Fibroblast of mammary gland (primary cell): ENCODE measurements at regions not wholly inside any gene's neighbourhood (a gene's known extent, or its start where the extent isn't known, plus 50 kb on each side); places are given as distances from the start of the nearest gene placed in this dataset.

Experiments used
- DNase-seq: peaks from one replicate; pipeline ENCODE4 v3.0.0-alpha.2; 2010; ENCODE audit warnings: low read depth
- H3K4me3 ChIP-seq: 2 replicates; pipeline ENCODE4 v1.5.1; 2011; ENCODE audit warnings: low read depth, mild to moderate bottlenecking, low read length, moderate library complexity; ENCODE audit not compliant: control insufficient read depth
- TF ChIP-seq, protein P1 (sequence below): conservative IDR thresholded peaks from 2 replicates; pipeline ENCODE4 v1.5.1; 2011; ENCODE audit warnings: low read depth, low read length, inconsistent platforms; ENCODE audit not compliant: control insufficient read depth, insufficient read depth

DNA sequence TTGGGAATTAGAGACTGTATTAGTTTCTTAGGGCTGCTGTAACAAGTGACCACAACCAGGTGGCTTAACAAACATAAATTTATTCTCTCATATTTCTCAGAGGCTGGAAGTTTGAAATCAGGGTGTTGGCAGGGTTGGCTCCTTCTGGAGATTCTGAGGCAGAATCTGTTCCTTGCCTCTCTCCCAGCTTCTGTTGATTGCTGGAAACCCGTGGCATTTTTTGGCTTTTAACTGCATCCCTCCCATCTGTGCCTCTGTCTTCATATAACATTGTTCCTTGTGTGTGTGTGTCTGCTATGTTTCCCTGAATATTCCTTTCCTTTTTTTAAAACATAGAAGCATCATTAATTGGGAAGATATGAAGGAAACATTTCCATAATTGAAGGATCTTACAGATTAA is 448.1 kb upstream of the DCC start:
- H3K4me3 ChIP-seq = no peak overlapping the region
- no peak for DNase-seq
- TF ChIP-seq, protein P1, sequence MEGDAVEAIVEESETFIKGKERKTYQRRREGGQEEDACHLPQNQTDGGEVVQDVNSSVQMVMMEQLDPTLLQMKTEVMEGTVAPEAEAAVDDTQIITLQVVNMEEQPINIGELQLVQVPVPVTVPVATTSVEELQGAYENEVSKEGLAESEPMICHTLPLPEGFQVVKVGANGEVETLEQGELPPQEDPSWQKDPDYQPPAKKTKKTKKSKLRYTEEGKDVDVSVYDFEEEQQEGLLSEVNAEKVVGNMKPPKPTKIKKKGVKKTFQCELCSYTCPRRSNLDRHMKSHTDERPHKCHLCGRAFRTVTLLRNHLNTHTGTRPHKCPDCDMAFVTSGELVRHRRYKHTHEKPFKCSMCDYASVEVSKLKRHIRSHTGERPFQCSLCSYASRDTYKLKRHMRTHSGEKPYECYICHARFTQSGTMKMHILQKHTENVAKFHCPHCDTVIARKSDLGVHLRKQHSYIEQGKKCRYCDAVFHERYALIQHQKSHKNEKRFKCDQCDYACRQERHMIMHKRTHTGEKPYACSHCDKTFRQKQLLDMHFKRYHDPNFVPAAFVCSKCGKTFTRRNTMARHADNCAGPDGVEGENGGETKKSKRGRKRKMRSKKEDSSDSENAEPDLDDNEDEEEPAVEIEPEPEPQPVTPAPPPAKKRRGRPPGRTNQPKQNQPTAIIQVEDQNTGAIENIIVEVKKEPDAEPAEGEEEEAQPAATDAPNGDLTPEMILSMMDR = no peak

DNA sequence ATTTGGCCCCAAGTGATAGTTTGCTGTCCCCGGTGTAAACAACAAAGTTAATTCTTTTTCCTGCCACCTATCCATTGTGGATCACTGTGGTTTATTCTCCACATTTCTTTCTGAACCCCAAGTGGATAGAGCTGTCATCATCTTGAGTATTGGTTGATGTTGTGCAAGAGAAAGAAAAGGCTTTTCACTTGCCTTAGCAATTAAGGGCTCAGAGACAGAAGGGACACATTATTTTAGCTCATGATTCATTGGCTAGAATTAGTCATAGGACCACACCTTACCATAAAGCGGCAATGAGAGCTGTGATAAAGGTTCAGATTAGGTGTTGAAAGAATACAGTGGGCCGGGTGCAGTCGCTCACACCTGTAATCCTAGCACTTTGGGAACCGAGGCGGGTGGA is 442.1 kb upstream of the DCC start:
- no peak for DNase-seq
- no peak overlapping the region for H3K4me3 ChIP-seq
- TF ChIP-seq, protein P1 = no peak

DNA sequence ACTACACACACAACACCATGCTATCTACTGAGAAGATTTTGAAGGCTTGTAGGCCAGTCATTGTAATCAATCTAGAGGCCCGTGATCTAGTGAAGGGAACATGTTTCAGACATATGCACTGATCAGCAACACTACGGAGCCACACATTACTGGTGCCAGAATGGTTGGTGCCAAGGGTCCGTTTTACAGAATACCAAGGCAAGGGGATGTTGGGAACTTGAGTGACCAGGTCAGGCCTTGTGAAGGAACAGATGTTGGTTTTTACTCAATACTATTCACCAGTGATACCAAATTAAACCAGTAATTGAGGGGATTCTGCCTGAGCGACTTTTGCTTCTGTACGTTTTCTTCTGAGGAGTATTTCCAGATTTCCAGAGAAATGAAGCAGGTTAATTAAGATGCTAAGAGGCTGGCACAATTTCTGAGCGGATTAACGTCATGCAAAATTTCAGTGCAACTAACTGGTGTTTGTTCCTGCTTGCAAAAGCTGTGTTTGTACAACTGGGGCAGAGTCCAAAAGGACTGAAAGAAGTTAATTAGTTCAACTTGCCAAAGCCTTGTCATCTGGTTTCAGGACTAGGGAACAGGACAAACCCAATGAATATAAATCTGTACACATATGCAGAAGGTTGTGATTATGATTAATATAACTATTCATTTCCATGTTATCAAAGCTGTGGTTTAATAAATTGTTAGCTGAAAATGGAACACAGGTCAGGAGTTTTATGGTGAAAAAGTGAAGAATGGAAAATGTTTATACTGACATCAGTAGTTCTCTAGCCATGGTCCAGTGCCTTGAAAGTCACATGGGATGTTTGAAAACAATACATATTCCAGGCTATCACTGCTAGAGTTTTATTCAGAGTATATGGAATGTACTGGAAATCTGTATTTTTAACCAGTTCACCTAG is 432.1 kb upstream of the DCC start:
- no peak for DNase-seq
- no peak overlapping the region for H3K4me3 ChIP-seq
- TF ChIP-seq, protein P1 = no peak

DNA sequence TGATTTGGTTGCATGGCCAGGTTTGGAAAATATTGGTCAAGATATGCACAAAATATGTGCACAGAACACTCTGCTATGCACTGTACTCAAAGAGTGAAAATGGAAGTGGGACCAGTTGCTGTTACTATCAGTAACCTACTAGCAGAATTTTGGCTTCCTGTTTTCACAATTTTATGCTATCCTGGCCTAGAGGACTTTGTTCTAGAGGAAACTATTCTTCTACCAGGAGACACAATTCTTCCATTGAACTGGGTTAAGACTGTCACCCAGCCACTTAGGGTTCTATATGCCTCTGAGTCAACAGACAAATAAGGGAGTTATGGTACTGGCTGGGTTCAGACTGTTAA is 431.4 kb upstream of the DCC start:
- no peak overlapping the region for H3K4me3 ChIP-seq
- no peak for DNase-seq
- TF ChIP-seq, protein P1 = no peak

DNA sequence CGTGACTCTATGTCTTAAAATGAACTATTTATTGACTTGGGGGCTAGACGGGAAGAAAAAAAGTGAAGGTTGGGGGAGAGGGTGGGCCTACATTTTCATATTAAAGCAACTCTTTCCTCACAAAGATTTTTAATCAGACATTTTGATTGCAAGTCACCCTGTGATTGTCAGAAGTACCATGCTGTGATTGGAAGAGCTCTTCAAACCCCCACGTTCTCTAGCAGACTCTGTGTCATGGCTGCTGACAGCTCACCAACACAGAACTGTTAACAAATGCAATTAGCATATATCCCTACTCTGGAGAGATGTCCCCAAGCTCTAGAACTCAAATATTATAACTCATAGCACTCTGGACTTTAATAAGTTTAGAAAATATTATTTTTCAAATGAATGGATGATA is 428.4 kb upstream of the DCC start:
- TF ChIP-seq, protein P1 = no peak
- no peak for DNase-seq
- no peak overlapping the region for H3K4me3 ChIP-seq

DNA sequence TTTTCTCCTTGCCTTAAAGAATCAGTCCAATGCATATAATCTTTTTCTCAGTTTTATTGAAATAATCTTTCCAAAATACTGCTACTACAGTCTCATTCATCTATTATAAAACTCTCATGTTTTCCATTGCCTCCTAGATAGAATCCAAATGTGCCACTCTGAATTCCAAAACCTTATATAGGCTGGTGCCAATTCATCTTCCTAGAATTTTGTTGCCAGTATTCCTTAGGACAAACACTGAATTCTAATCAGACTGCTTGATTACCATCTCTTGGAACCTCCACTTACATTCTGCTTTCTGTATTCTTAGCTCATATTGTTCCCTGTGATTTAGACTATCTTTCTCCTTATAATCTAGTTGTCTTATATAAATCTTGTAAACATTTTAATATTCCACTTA is 427.6 kb upstream of the DCC start:
- TF ChIP-seq, protein P1 = no peak
- no peak overlapping the region for H3K4me3 ChIP-seq
- no peak for DNase-seq

DNA sequence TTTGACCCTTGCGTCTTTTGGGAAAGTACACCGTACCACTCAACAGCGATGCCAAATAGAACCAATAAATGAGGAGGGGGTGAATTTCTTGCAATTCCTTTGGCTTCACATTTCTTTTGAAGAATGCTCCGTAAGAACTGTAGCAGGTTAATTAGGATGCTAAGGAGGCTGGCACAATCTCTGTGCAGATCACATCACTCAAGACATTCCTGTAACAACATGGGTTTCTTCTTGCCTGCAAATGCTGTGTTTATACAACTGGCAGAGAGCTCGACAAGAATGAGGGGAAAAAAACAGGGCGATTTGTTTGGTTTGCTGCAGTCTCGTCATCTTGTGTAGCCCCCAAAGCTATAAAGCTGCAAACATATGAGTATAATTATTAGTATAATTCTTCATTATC is 424.8 kb upstream of the DCC start:
- DNase-seq = no peak
- TF ChIP-seq, protein P1 = no peak
- no peak overlapping the region for H3K4me3 ChIP-seq
